Panc1 (cell line): ENCODE measurements at regions not wholly inside any gene's neighbourhood (a gene's known extent, or its start where the extent isn't known, plus 50 kb on each side); places are given as distances from the start of the nearest gene placed in this dataset.

Experiments used
- CTCF ChIP-seq: fragments of 450-650 bp; IDR thresholded peaks from 2 replicates; pipeline ENCODE4 v1.5.1; 2017; ENCODE audit warnings: mild to moderate bottlenecking
- POLR2AphosphoS5 ChIP-seq: IDR thresholded peaks from 2 replicates; pipeline ENCODE4 v1.6.1; 2012; ENCODE audit warnings: mild to moderate bottlenecking, low read depth, low read length, moderate library complexity
- REST ChIP-seq, 2 experiments: IDR thresholded peaks; 2 replicates each; pipeline ENCODE4 v1.6.1; 2011 to 2012; ENCODE audit warnings: low read depth in 2 of 2, control low read depth in 1 of 2, low read length in 1 of 2, mild to moderate bottlenecking in 1 of 2, moderate library complexity in 1 of 2; ENCODE audit not compliant: insufficient read depth in 1 of 2
- SIN3A ChIP-seq: IDR thresholded peaks from 2 replicates; pipeline ENCODE4 v1.6.1; 2012; ENCODE audit warnings: low read depth, mild to moderate bottlenecking, low read length, moderate library complexity, borderline replicate concordance; ENCODE audit not compliant: insufficient read depth

GRCh38 chr3:177352424-177352823 lies 155.1 kb upstream of the TBL1XR1 start:
- TF ChIP-seq REST (IDR thresholded peaks at IDR 0.05; ENCODE audit: insufficient read depth in 1 of 2, low read depth in 2 of 2, low read length in 1 of 2) (no peak), CTCF (no peak), SIN3A (no peak), POLR2AphosphoS5 (no peak)
